Esophagus squamous epithelium (tissue), 4 donors: ENCODE measurements at regions not wholly inside any gene's neighbourhood (a gene's known extent, or its start where the extent isn't known, plus 50 kb on each side); places are given as distances from the start of the nearest gene placed in this dataset.

Source experiments
- CTCF ChIP-seq, 6 experiments: fragments of 450-650 bp in 4 of 6; fragments of 200-600 bp in 2 of 6; sonication (generic) in 2 of 6; IDR thresholded peaks; one replicate each; pipeline ENCODE4 v1.5.1; 2016 to 2019; ENCODE audit warnings: antibody characterized with exemption in 6 of 6, mild to moderate bottlenecking in 4 of 6, moderate library complexity in 4 of 6
- POLR2A ChIP-seq, 4 donors: fragments of 450-650 bp; IDR thresholded peaks; one replicate each; pipeline ENCODE4 v1.6.1; 2017; ENCODE audit warnings: antibody characterized with exemption in 4 of 4, mild to moderate bottlenecking in 4 of 4, moderate library complexity in 3 of 4

GRCh38 chr5:63743096-63743798 lies 219.0 kb downstream of the HTR1A start:
- no peak for TF ChIP-seq CTCF (IDR thresholded peaks at IDR 0.05)
- no peak for TF ChIP-seq POLR2A (IDR thresholded peaks at IDR 0.05)
